GM18517 (cell line): ENCODE measurements at regions not wholly inside any gene's neighbourhood (a gene's known extent, or its start where the extent isn't known, plus 50 kb on each side); places are given as distances from the start of the nearest gene placed in this dataset.
"Not testable (repeated sequence)": the region's sequence is repeated elsewhere in the genome, so short reads cannot be mapped to it uniquely, and the experiment has no call there.

ENCODE experiments used
- ATAC-seq: cut with Tn5 transposase; IDR thresholded peaks from one replicate; pipeline ENCODE4 v1.9.1; 2021; ENCODE audit warnings: mild to moderate bottlenecking, moderate library complexity; ENCODE audit not compliant: unreplicated experiment

GRCh38 chr2:167697194-167697593 lies 550.2 kb downstream of the STK39 start:
- ATAC-seq = no peak

GRCh38 chr2:167692936-167693335 lies 554.5 kb downstream of the STK39 start:
- no peak for ATAC-seq

- ATAC-seq = no peak
Observed at GRCh38 chr2:167692191-167692590, 555.2 kb downstream of the STK39 start.

DNA sequence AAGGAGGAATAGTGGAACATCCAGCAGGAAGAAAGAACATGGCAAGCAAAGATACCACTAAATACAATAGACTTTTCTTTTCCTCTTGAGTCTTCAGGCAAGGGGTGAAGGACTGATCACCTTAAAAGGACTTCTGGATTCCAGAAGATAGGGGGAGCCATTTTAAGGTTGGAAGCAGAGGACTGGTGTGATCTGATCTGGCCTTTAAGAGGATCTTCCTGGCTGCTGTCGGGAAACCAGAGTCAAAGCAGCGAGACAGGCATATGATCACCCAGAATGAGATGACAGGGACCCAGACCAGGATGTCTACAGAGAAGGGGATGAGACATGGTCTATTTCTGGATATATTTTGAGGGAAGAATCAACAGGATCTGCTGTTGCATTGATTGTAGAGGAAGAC lies 558.0 kb downstream of the STK39 start:
- no peak for ATAC-seq

DNA sequence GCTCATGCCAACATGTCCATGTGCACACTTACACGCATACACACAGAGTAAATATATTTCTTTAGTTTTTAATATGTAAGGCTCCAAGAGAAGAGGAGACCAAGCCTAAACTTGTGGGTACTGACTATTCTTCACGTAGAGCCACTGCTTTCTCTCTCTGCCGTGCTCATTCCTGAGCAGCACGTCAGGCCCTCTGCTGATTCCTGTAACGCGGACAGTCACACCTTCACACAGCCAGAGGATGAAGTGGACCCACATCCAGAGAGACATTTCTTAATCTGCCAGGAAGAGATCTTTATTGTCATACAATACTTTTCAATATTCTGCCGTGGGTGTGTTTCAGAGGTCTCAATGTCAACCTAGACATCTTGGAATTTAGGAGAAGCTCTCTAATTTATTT lies 560.7 kb downstream of the STK39 start:
- no peak for ATAC-seq

- ATAC-seq = no peak
Observed at GRCh38 chr2:167681234-167682015, 566.0 kb downstream of the STK39 start.

DNA sequence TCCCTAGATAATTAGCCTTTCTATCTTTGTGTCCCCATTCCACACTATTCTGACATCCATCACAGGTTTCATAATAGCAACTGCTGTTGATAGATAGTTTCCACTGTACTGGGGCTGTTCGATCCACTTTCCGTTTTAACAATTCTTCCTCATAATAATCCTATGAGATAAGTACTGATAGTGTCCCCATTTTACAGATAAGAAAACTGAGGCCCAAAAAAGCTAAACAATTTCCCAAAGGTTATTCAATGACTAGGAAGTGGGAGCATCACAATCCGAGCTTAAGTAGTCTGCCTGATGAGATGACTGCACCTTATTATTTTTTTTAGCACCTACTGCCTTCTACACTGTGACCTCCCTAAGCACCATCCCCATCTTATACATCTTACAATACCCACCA lies 569.2 kb downstream of the STK39 start:
- no peak for ATAC-seq

- ATAC-seq = no peak
Observed at GRCh38 chr2:167675906-167676305, 571.5 kb downstream of the STK39 start.

GRCh38 chr2:167670588-167670987 lies 576.8 kb downstream of the STK39 start:
- no peak for ATAC-seq

DNA sequence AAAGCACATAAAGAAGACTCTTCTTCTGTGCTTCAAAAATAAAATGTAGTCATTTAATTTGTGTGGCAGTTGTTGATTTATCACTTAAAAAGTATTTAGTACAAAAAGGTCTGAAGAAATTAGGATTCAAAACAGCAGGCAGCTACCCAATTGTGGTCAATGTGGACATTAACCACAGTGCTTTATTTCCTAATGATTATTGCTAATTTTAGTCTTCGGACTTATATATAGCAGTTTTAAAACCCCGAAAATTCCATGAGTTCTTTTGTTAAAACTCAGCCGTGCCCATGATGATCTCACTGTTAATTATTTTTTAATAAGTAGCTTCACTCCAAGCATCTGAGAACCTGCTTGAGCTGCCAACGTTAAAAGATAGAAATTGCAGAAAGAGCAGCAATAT lies 594.3 kb downstream of the STK39 start:
- ATAC-seq = no peak

DNA sequence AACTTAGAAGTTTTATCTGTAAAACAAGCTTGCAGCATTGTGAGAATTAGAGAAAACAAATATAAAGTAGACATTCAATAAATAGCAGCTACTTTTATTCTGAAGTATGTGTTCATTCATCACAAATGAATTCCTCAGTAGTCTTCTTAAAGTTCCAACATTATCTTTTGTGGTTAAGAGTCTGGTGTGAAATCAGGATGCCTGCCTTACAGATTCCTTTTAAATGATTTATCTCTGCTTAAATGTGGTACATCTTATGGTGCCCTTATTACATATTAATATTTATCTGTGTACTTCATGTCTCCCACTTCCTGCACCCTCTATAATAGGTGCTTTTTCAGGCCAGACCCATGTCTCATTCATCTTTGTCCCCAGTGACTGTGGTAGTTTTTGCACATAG lies 595.0 kb downstream of the STK39 start:
- ATAC-seq = no peak

DNA sequence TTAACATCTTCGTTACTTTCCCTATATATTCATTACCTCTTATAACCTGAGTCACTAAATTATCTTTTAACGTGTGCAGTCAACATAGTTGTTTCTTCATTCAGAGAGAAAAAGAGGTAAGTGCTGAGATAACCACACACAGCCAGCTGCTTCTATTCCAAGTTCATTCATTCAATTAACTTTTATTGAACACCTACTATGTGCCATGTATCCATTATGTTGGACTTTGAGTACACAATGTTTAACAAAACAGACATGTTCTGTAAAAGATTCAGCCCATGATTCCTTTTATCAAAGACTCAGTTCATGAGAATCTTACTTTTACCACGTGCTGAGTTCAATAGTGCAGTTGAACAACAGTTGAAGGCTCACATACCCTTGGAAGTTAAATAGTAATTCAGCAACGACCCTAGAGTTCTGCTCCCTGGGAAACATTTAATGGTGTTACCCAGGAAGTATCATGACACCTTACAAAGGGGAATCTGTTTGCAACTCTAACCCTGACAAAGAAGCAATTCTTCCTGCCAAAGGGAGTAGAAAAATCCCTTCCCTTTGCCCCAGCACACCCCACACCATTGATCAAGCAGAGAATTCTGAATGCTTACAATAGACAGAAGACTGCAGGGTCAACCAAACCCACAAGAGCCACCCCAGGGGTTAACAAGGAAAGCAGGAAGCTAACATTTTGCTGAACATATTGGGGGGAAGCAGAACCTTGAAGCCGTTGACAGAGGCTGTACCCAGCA lies 595.8 kb downstream of the STK39 start:
- ATAC-seq = no peak

DNA sequence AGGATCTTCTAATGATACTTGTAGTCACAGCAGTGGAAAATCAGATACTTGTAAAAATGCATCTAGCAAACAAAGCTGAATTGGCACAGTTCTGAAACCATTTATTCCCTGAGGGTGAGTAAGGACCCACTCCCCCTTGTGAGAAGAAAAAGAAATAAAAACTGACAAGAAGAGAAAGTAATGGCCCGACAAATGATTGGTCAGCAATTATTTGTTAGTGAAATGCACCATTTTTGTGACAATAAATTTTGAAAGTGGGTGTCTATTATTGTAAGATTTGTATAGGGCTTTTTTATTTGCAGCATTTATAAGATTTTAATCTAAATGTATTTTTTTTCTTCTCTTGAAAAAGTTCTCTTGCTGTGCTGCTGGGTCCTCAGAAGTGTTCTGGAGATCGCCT lies 600.8 kb downstream of the STK39 start:
- ATAC-seq = no peak

- no peak for ATAC-seq
Observed at GRCh38 chr2:167640096-167640495, 607.3 kb downstream of the STK39 start.

- ATAC-seq = no peak
Observed at GRCh38 chr2:167637741-167638140, 609.7 kb downstream of the STK39 start.

DNA sequence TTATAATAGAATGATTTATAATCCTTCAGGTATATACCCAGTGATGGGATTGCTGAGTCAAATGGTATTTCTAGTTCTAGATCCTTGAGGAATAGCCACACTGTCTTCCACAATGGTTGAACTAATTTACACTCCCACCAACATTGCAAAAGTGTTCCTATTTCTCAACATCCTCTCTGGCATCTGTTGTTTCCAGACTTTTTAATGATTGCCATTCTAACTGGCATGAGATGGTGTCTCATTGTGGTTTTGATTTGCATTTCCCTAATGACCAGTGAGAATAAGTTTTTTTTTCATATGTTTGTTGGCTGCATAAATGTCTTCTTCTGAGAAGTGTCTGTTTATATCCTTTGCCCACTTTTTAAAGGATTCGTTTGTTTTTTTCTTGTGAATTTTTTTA lies 615.1 kb downstream of the STK39 start:
- not testable (repeated sequence) for ATAC-seq

DNA sequence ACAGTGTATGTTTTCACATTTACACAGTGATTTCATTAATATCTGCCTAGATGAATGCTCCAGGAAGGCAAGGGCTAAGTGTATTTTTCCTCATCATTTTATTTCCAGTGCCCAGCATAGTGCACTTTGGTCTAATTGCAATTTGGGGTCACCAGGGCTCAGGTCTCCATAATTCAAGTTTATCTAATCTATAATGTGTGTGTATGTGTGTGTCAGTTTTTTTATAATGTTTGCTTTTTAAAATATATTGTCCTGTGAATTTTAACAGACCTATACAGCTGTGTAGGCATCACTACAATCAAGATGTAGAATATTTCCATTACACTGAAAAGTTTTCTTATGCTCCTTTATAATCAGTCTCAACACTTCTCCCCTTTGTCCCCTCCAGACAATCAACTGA lies 620.4 kb downstream of the STK39 start:
- ATAC-seq = no peak

GRCh38 chr2:167626301-167626700 lies 621.1 kb downstream of the STK39 start:
- no peak for ATAC-seq

DNA sequence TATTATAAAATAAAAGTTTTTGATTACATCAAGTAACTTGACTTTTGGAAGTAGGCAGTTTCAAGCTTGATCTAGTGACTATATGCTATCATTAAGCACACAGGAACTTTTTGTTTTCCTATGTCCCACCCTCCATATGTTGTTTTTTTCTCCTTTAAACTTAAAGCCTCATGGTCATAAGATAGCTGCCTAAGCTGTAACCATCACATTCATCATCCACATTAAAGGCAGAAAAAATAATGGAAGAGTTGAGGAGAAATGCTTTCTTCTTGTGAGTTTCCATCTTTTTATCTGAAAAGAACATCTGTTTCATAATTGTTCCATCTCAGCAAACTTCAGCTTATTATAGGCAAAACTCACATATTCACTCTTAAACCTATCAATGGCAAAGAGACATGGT lies 630.4 kb downstream of the STK39 start:
- ATAC-seq = no peak

GRCh38 chr2:167613471-167613870 lies 633.9 kb downstream of the STK39 start:
- no peak for ATAC-seq

- no peak for ATAC-seq
Observed at GRCh38 chr2:167608487-167608886, 638.9 kb downstream of the STK39 start.

DNA sequence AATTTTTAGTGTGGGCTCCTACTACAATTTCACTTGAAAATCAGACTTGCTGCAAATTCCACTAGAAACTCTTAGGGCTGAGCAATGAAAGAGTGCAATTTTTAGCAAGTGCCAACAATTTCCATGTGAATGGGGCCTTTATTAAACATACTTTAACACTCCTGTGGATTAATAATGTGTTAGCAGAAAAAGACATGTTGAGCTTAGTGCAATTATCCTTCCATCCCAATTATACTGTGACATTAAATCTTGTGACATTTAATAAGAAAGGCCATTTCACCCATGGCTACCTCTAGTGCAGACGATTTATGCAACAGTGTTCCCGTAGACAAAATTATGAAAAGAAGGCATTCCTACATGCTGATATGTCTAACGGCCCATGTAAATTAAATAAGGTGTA lies 639.7 kb downstream of the STK39 start:
- no peak for ATAC-seq
